HG03520 (cell line): ENCODE measurements at regions not wholly inside any gene's neighbourhood (a gene's known extent, or its start where the extent isn't known, plus 50 kb on each side); places are given as distances from the start of the nearest gene placed in this dataset.

Experiments used
- ATAC-seq: cut with Tn5 transposase; IDR thresholded peaks from one replicate; pipeline ENCODE4 v1.9.1; 2021; ENCODE audit warnings: mild to moderate bottlenecking, moderate library complexity; ENCODE audit not compliant: unreplicated experiment

DNA sequence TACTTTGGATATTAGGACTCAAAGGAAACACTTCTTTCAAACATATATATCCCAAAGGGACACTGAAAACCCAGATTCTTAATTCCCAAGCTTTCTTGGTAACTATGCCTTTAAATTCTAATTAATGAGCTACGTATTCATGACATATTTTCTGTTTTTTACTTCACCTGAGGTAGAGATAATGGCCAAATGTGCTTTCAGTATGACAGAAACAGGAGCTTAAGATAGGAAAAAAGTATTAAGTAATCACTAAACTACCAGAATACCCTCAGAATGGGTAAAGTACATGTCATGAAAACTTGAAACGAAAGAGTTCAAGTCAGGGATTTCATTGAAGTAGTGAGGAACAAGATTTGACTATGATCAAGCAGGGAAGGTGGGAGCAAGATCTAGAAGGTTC lies 478.5 kb downstream of the AGTPBP1 start:
- no peak for ATAC-seq

GRCh38 chr9:85262333-85262732 lies 479.4 kb downstream of the AGTPBP1 start:
- ATAC-seq: no peak

- no peak for ATAC-seq
Observed at GRCh38 chr9:85260275-85260845, 481.4 kb downstream of the AGTPBP1 start.

- peak; percentile 78 for ATAC-seq
Observed at GRCh38 chr9:85258823-85259370, 482.9 kb downstream of the AGTPBP1 start.

DNA sequence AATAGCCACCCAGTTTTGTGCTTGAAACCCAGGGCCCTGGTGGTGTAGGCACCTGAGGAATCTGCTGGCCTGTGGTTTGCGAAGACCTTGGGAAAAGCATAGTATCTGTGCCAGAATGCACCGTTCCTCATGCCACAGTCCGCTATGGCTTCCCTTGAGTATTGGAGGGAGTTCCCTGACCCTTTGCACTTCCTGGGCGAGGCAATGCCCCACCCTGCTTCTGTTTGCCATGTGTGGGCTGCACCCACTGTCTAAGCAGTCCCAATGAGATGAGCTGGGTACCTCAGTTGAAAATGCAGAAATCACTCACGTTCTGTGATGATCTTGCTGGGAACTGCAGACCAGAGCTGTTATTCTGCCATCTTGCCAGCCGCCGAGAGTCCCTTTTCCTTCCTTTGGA lies 483.5 kb downstream of the AGTPBP1 start:
- ATAC-seq: no peak

GRCh38 chr9:85249313-85249621 lies 492.5 kb downstream of the AGTPBP1 start:
- no peak for ATAC-seq

DNA sequence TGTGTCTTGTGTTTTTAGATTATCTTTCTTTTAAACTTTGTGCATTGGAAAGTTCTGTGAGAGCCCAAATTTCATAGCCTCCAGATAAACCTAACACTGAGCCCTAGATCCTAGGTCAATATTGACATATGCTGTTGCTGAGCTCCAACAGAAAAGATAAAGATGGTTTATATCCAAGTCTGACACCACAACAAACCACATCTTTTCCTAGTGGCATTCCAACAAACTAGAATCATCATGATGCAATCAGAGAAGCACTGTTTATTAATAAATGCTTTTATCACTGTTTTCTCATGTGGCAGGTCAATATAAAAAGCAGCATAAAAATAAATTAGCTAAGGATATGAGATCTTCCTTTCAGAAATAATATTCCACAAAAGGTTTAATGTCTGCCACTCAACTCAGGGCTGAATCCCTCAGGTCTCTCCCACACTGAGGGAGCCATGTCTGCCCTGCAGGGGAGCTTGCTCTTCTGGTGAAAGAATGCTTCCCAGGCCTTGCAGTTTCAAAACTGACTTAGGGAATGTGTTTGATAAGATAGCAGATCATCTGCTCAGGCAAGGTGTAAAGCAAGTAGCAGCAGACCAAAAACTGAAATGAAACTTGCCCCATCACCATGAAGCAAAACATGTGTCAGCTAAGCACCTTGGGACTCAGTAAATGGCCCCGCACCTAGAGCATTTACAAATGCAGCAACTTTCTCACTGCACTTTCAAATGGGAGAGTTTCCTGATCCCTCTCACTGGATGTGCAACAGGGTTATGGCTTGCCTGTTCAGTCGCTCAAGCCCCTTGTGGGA lies 493.0 kb downstream of the AGTPBP1 start:
- ATAC-seq: no peak

DNA sequence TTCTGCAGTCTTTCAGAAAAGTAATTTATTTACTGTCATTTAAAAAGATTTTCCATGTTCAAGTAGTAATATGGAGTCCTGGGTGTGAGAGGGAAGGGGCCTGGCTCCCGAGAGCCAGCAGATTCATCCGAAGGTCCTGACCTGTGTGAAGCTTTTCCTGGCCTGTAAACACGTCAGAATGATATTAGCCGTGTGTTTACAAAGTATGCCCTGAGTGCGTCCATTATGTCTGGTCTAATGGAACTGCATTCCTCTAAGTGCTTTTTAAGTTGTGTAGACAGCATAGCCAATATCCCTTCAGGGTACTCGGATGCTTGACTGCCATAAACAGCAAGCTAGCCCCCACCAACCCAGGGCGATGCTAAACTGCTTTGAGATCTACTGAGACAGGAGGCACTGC lies 495.2 kb downstream of the AGTPBP1 start:
- no peak for ATAC-seq

DNA sequence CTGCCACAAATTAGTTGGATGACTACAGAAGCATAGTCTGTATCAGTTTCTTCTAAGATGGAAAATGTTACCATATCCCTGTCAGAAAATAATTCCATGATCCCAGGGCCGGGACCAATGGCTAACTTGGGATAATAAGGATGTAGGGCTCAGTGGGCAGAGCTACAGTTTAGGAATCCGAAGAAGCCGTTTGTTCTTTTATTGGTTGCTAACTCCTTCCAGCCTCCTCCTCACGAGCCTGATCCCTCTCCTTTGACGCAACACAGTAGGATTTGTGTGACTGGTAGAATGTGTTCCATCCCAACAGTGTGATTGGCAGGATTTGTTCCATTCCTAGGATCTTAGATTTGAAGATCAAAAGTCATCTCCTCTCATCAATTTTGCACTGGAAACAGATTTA lies 496.9 kb downstream of the AGTPBP1 start:
- ATAC-seq: no peak

DNA sequence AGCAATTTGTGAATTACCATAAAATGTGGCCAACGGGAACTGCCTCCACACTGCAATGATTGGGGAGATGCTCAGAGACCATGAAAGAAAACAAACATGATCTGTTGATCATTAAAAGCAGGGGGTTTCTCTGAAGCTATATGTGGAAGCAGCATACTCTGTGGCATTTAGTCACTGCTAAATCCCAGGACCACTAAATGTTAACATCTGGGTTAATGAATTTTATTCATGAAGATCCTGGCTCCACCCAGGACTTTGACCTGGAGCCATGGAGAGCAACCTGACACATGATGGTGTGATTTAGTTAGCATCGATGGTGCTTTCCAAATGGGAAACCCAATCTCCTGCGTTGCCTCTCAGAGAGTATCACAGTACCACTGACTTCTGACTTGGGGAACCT lies 497.8 kb downstream of the AGTPBP1 start:
- ATAC-seq: no peak

DNA sequence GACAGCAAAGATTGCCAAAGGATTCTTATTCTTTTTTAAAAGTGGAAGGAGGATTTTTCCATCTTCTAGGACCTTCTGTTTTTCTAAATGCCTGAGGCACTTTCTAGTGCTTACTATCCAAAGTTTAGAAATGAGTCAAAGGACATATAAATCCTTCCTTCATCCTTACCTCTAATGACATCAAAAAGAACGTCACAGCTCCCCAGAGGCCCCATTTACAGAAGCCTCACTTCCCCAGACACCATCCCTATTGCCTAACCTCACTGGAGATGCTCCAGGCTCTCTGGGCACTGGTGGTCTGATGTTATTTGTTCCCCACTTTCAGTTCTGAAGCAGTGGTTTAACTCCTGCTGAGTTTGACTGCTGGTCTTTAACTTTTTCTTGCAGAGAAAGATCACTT lies 504.3 kb downstream of the AGTPBP1 start:
- no peak for ATAC-seq

DNA sequence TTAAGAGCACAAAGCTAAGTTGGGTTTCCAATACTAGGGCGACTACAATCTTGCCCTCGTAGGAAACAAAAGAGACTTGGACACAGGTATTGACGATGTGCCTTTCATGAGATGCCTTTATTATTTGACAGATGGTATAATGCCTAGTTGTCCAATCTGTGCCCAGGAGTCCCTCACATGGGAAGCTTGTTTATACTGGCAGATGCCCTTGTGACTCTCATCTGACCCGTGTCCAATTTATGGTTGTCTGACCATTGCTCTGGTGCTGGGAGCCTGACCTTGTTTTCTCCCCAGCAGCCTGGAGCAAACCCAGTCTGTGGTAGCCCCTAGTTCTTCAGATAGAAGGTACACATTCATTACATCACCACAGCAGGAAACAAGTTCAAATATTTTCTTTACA lies 511.7 kb downstream of the AGTPBP1 start:
- ATAC-seq: no peak

- ATAC-seq: no peak
Observed at GRCh38 chr9:85228111-85228855, 513.5 kb downstream of the AGTPBP1 start.

DNA sequence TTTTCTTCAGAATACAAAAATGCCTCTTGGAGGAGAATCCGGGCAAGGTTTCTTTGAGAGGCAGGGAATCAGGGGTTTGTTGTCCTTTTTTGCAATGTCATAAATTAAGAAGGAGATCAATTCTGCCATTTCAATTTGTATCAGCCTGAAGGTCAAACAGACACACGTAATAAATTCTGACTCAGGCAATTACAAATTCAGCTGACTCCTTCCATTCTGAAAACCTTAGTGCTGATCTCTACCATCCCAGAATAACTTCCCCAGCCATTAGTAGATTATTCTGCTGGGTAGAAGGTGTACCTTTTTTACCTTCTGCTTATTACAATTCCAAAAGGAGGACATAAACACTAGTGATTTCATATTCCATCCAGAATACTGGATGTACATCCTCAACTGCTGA lies 516.6 kb downstream of the AGTPBP1 start:
- no peak for ATAC-seq

GRCh38 chr9:85224729-85225128 lies 517.0 kb downstream of the AGTPBP1 start:
- ATAC-seq: no peak

GRCh38 chr9:85224301-85224700 lies 517.5 kb downstream of the AGTPBP1 start:
- no peak for ATAC-seq

- no peak for ATAC-seq
Observed at GRCh38 chr9:85223506-85224125, 518.1 kb downstream of the AGTPBP1 start.

- ATAC-seq: no peak
Observed at GRCh38 chr9:85216601-85217000, 525.2 kb downstream of the AGTPBP1 start.

GRCh38 chr9:85215961-85216360 lies 525.8 kb downstream of the AGTPBP1 start:
- no peak for ATAC-seq

DNA sequence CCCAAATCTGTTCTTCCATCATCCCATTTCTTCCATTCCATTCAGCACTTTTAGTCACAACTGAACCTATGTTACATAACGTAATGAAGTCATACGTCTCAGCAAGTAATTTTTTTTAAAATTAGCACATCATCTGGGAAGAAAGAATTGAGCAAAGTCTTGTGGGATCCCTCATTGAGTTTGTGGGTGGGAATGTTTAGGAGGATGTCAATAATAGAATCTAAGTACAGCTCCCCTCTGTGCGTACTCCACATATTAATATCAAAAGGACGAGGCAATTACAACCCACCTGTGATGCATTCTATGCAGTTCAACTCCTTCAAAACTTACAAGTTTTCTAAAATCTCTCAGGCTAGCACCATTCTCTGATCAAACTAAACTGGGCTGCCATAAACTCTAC lies 526.3 kb downstream of the AGTPBP1 start:
- no peak for ATAC-seq
